Omental fat pad (tissue), 3 donors: ENCODE measurements at regions not wholly inside any gene's neighbourhood (a gene's known extent, or its start where the extent isn't known, plus 50 kb on each side); places are given as distances from the start of the nearest gene placed in this dataset.
"Not testable (repeated sequence)": the region's sequence is repeated elsewhere in the genome, so short reads cannot be mapped to it uniquely, and the experiment has no call there.

Source experiments
- ATAC-seq: fragments of 150-250 bp; one replicate; pipeline ENCODE4 v1.9.1; 2016; ENCODE audit warnings: mild to moderate bottlenecking, moderate library complexity; ENCODE audit not compliant: low FRiP score
- DNase-seq: peaks from one replicate; pipeline ENCODE4 v3.0.0-alpha.2; 2019; ENCODE audit warnings: low spot score
- CTCF ChIP-seq, 3 donors: fragments of 450-650 bp; IDR thresholded peaks; one replicate each; pipeline ENCODE4 v1.5.1; 2016 to 2017; ENCODE audit warnings: antibody characterized with exemption in 3 of 3, mild to moderate bottlenecking in 3 of 3, moderate library complexity in 2 of 3

DNA sequence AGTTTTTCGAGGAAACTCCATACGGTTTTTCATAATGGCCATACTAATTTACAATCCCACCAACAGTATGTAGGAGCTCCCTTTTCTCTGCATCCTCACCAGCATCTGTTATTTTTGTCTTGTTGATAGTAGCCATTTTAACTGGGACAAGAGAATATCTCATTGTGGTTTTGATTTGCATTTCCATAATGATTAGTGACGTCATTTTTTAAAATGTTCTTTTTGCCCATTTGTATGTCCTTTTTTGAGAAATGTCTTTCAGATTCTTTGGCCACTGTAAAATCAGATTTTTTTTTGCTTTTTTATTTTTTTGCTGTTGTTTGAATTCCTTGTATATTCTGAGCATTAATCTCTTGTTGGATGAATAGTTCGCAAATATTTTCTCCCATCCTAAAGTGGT is 243.9 kb downstream of the TRIML1 start:
- DNase-seq (no peak), ATAC-seq (no peak)
- no peak for TF ChIP-seq CTCF (IDR thresholded peaks at IDR 0.05)

DNA sequence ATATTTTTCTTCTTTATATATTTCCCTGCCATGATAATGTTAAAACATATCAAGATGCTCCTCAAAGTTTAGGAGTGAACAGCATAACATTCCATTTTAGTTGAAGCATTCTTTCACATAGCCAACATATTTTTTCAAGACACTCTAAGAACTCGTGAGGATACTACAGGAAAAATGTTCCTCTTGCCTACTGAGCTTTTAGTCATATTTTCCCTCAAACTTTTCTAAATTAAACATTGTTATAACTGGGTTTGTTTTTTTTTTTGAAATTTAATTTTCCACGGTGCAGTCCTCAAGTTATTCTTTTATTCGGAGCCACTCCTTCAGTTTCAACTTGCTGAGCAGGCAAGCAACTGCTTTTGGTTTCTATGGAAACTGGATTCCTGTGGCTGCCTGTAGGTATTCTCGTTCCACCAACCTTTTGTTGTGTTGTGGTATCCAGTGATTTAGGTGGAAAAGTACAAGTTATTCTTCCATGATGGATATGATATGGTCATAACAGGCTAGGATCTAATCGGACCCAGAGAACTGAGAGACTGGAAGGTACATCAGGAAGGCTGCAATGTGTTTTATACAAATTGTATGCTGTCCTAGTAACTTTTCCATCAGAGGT is 248.0 kb downstream of the TRIML1 start:
- DNase-seq = no peak
- TF ChIP-seq CTCF (IDR thresholded peaks at IDR 0.05) = no peak
- no peak for ATAC-seq

DNA sequence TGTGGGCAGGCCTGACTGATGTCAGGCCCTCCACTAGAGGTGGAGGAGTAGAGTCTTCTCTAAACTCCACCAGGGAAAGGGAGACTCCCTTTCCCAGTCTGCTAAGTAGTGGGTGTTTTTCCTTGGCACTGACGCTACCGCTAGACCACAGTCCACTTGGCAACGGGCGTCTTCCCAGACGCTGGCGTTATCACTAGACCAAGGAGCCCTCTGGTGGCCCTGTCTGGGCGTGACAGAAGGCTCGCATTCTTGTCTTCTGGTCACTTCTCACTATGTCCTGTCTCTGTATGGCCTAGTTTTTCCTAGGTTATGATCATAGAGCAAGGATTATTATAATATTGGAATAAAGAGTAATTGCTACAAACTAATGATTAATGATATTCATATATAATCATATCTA is 252.1 kb downstream of the TRIML1 start:
- not testable (repeated sequence) for DNase-seq, ATAC-seq

DNA sequence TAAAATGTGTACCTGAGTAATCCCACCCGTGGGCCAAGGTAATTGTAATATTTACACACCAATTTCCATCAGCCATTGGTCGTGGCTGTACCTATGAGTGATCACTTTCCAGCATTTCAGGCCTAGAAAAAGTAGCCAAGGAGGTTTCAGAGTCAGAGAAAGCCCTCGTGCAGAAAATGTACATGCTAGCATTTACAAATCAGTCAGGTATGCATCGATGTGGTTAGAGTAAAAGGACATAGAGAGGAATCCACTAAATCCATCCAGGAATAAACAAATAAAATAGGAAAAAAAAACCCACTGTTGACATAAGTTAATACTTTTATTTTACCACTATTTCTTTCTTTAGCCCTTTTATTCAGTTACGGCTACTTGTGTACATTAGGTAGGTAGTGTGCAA is 256.8 kb downstream of the TRIML1 start:
- no peak for ATAC-seq
- no peak for TF ChIP-seq CTCF (IDR thresholded peaks at IDR 0.05)
- DNase-seq = no peak

DNA sequence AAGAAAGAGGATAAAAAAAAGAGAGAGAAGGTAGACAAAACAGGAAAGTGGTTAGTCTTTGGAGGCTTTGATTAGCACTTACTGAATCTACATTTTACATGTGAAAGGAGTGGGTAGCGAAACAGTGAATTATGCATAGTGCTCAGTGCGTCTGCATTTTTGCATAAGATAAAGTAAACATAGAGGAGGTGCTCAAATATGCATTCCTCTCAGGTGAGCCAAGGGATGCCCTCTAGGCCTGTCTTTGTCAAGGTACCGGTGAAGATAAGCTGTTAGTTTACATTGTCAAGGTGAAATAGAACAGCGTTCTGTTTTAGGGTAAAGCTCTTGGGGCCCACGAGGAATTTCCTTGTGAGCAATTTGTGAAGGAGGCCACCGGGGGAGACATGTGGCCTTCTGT is 260.6 kb downstream of the TRIML1 start:
- no peak for DNase-seq
- TF ChIP-seq CTCF (IDR thresholded peaks at IDR 0.05) = no peak
- ATAC-seq = no peak

- TF ChIP-seq CTCF (IDR thresholded peaks at IDR 0.05) = no peak
- no peak for ATAC-seq
- no peak for DNase-seq
Measured at GRCh38 chr4:188400451-188400850, 261.2 kb downstream of the TRIML1 start.

DNA sequence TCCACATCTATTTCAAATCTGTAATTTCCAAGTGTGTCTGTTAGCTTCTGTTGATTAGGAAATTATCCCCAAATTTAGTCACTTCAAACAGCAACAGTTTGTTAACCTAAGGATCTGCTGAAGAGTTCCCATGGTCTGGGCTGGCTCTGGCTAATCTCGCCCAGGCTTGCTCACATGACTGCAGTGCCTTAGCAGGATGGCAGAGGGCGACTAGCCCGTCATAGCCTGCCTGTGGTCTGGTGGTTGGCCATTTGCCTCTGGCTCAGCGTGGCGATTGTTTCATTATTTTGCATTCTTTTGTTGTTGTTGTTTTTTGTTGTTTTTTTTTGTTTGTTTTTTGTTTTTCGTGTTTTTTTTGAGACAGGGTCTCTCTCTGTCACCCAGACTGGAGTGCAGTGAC is 264.0 kb downstream of the TRIML1 start:
- DNase-seq = no peak
- ATAC-seq = no peak
- no peak for TF ChIP-seq CTCF (IDR thresholded peaks at IDR 0.05)

DNA sequence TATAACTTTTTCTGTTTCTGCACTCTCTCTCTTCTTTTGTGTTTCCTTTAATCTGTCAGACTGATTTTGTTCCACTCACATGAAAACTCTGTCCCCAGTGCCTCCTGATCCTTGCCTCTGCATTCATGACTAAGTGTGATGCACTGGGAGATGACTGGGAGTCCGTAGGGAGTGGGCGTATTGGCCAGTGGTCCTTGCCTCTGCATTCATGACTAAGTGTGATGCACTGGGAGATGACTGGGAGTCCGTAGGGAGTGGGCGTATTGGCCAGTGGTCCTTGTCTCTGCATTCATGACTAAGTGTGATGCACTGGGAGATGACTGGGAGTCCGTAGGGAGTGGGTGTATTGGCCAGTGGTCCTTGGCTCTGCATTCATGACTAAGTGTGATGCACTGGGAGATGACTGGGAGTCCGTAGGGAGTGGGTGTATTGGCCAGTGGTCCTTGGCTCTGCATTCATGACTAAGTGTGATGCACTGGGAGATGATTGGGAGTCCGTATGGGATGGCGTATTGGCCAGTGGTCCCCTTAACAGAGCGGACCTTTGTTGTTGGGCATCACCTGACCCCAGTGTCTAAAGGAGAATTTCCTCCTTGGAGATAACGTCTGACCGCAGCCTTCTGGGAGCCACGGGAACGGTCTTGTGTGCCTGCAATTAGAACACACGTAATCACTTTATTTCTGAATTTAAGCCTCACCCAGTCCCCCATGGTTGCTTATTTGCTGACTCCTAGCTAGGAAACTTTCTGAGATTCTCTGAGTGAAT is 266.0 kb downstream of the TRIML1 start:
- not testable (repeated sequence) for DNase-seq, ATAC-seq
